Trophoblast cell (in vitro differentiated cells and primary cell): ENCODE measurements at regions not wholly inside any gene's neighbourhood (a gene's known extent, or its start where the extent isn't known, plus 50 kb on each side); places are given as distances from the start of the nearest gene placed in this dataset.

Source experiments
- DNase-seq, 2 donors: peaks; one replicate each; pipeline ENCODE4 v3.0.0-alpha.2; 2016
- H2AFZ ChIP-seq: 2 replicates; pipeline ENCODE4 v1.6.1; 2013; ENCODE audit warnings: low read length, moderate library complexity, mild to moderate bottlenecking; ENCODE audit not compliant: insufficient read depth, poor library complexity
- H2AK5ac ChIP-seq: 2 replicates; pipeline ENCODE4 v1.6.1; 2013; ENCODE audit warnings: mild to moderate bottlenecking, low read length
- H2BK120ac ChIP-seq: 2 replicates; pipeline ENCODE4 v1.6.1; 2013; ENCODE audit warnings: low read length, mild to moderate bottlenecking, moderate library complexity; ENCODE audit not compliant: insufficient read depth, poor library complexity
- H2BK12ac ChIP-seq: 2 replicates; pipeline ENCODE4 v1.6.1; 2013; ENCODE audit warnings: mild to moderate bottlenecking, low read length, moderate library complexity
- H2BK5ac ChIP-seq: 2 replicates; pipeline ENCODE4 v1.6.1; 2013; ENCODE audit warnings: low read length, low read depth, moderate library complexity, mild to moderate bottlenecking; ENCODE audit not compliant: poor library complexity
- H3K14ac ChIP-seq: 2 replicates; pipeline ENCODE4 v1.6.1; 2013; ENCODE audit warnings: mild to moderate bottlenecking, low read length
- H3K18ac ChIP-seq: 2 replicates; pipeline ENCODE4 v1.6.1; 2013; ENCODE audit warnings: mild to moderate bottlenecking, low read length
- H3K23ac ChIP-seq: 2 replicates; pipeline ENCODE4 v1.6.1; 2013; ENCODE audit warnings: low read length
- H3K27ac ChIP-seq: 2 replicates; pipeline ENCODE4 v1.5.1; 2013; ENCODE audit warnings: low read depth, mild to moderate bottlenecking, inconsistent platforms, low read length, moderate library complexity
- H3K27me3 ChIP-seq: 2 replicates; pipeline ENCODE4 v1.6.1; 2013; ENCODE audit warnings: inconsistent platforms, mild to moderate bottlenecking, low read length, moderate library complexity; ENCODE audit not compliant: insufficient read depth
- H3K36me3 ChIP-seq, 2 experiments: 1 replicate in 1 of 2; 2 replicates in 1 of 2; pipeline ENCODE4 v1.6.1; 2013; ENCODE audit warnings: low read length in 2 of 2, mild to moderate bottlenecking in 2 of 2, moderate library complexity in 1 of 2; ENCODE audit not compliant: insufficient read depth in 2 of 2, control insufficient read depth in 1 of 2
- H3K4ac ChIP-seq: 2 replicates; pipeline ENCODE4 v1.6.1; 2013; ENCODE audit warnings: low read depth, mild to moderate bottlenecking, low read length, moderate library complexity
- H3K4me1 ChIP-seq, 2 experiments: 1 replicate in 1 of 2; 2 replicates in 1 of 2; pipeline ENCODE4 v1.6.1; 2013; ENCODE audit warnings: low read length in 2 of 2, mild to moderate bottlenecking in 2 of 2, moderate library complexity in 1 of 2; ENCODE audit not compliant: insufficient read depth in 2 of 2, control insufficient read depth in 1 of 2
- H3K4me2 ChIP-seq: 2 replicates; pipeline ENCODE4 v1.6.1; 2013; ENCODE audit warnings: inconsistent platforms, mild to moderate bottlenecking, low read length, moderate library complexity
- H3K4me3 ChIP-seq: 2 replicates; pipeline ENCODE4 v1.5.1; 2013; ENCODE audit warnings: mild to moderate bottlenecking, low read depth, low read length, inconsistent platforms
- H3K79me1 ChIP-seq: one replicate; pipeline ENCODE4 v1.6.1; 2013; ENCODE audit warnings: low read length
- H3K79me2 ChIP-seq: 2 replicates; pipeline ENCODE4 v1.6.1; 2013; ENCODE audit warnings: low read length, mild to moderate bottlenecking; ENCODE audit not compliant: control insufficient read depth, insufficient read depth, poor library complexity
- H3K9ac ChIP-seq: 2 replicates; pipeline ENCODE4 v1.6.1; 2013; ENCODE audit warnings: mild to moderate bottlenecking, low read length
- H3K9me3 ChIP-seq: 2 replicates; pipeline ENCODE4 v1.6.1; 2013; ENCODE audit warnings: low read depth, mild to moderate bottlenecking, control low read depth, inconsistent platforms, low read length; ENCODE audit not compliant: insufficient read depth
- H4K12ac ChIP-seq: 2 replicates; pipeline ENCODE4 v1.6.1; 2013; ENCODE audit warnings: low read depth, mild to moderate bottlenecking, low read length, moderate library complexity
- H4K8ac ChIP-seq: 2 replicates; pipeline ENCODE4 v1.6.1; 2013; ENCODE audit warnings: low read depth, mild to moderate bottlenecking, low read length, moderate library complexity
- H4K91ac ChIP-seq: one replicate; pipeline ENCODE4 v1.6.1; 2013; ENCODE audit warnings: low read depth, mild to moderate bottlenecking, low read length, moderate library complexity
- WGBS: extraction: QIAGEN DNeasy Blood & Tissue Kit; methylation state at CpG from one replicate; pipeline ENCODE4 v1.1.7; 2013; ENCODE audit warnings: missing lambda C conversion rate; ENCODE audit not compliant: insufficient read length, insufficient coverage; ENCODE audit errors: extremely low coverage; 5-methylcytosine and 5-hydroxymethylcytosine counted together

DNA sequence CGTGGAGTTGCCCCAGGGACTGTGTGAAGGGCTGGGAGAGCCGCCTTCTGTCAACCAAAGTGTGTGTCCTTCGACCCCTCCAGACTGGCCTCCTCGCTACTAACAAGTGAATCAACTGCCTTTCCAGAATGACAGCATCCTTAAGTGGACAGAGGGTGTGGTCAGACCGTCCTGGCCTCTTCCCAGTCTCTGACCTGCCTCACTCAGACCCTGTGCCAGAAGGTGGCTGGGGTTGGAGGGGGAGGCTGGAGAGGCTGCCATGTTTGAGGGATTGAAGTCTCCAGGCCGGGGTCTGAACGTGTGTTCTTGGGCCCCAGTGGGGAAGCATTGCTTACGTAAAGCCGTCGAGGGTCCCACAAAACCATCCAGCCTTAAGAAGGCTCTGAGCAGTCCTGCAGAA lies 389.3 kb upstream of the IRX4 start:
- no CpG with 5 or more reads among the region's 10 CpGs for WGBS

GRCh38 chr5:2271316-2271715 lies 388.6 kb upstream of the IRX4 start:
- no peak overlapping the region for H3K14ac ChIP-seq
- no peaks in the 10 kb centered on the region for H3K79me1 ChIP-seq
- H2AFZ ChIP-seq: no peak overlapping the region
- no peak for DNase-seq
- H4K91ac ChIP-seq: no peak overlapping the region
- no peak overlapping the region for H2AK5ac ChIP-seq
- no peak overlapping the region for H3K23ac ChIP-seq
- H3K27me3 ChIP-seq: no peaks in the 10 kb centered on the region
- H4K8ac ChIP-seq: no peak overlapping the region
- H3K18ac ChIP-seq: no peak overlapping the region
- no peaks in the 10 kb centered on the region for H3K9me3 ChIP-seq
- H3K4ac ChIP-seq: no peak overlapping the region
- H3K4me2 ChIP-seq: no peak overlapping the region
- H3K4me3 ChIP-seq: no peak overlapping the region
- no peak overlapping the region for H2BK5ac ChIP-seq
- no peaks in the 10 kb centered on the region for H3K79me2 ChIP-seq
- no peak overlapping the region for H4K12ac ChIP-seq
- no peak overlapping the region for H3K9ac ChIP-seq
- no peak overlapping the region for H3K27ac ChIP-seq
- H2BK120ac ChIP-seq: no peak overlapping the region
- WGBS: no CpG with 5 or more reads among the region's 8 CpGs
- no peaks in the 10 kb centered on the region for H3K4me1 ChIP-seq
- H3K36me3 ChIP-seq: no peaks in the 10 kb centered on the region
- H2BK12ac ChIP-seq: no peak overlapping the region

More for the DNA sequence above, 389.3 kb upstream of the IRX4 start:
- no peak overlapping the region for H4K91ac ChIP-seq
- H2BK12ac ChIP-seq: no peak overlapping the region
- H3K14ac ChIP-seq: no peak overlapping the region
- H3K4me3 ChIP-seq: no peak overlapping the region
- DNase-seq: no peak
- H3K9me3 ChIP-seq: no peaks in the 10 kb centered on the region
- H3K79me1 ChIP-seq: no peaks in the 10 kb centered on the region
- no peak overlapping the region for H2BK5ac ChIP-seq
- H3K36me3 ChIP-seq: no peaks in the 10 kb centered on the region
- H2AK5ac ChIP-seq: no peak overlapping the region
- no peak overlapping the region for H3K4ac ChIP-seq
- H3K79me2 ChIP-seq: no peaks in the 10 kb centered on the region
- H3K4me2 ChIP-seq: no peak overlapping the region
- no peak overlapping the region for H4K8ac ChIP-seq
- no peak overlapping the region for H2AFZ ChIP-seq
- no peaks in the 10 kb centered on the region for H3K4me1 ChIP-seq
- H3K27me3 ChIP-seq: no peaks in the 10 kb centered on the region
- no peak overlapping the region for H2BK120ac ChIP-seq
- no peak overlapping the region for H3K23ac ChIP-seq
- no peak overlapping the region for H3K9ac ChIP-seq
- no peak overlapping the region for H3K18ac ChIP-seq
- H4K12ac ChIP-seq: no peak overlapping the region
- H3K27ac ChIP-seq: no peak overlapping the region

DNA sequence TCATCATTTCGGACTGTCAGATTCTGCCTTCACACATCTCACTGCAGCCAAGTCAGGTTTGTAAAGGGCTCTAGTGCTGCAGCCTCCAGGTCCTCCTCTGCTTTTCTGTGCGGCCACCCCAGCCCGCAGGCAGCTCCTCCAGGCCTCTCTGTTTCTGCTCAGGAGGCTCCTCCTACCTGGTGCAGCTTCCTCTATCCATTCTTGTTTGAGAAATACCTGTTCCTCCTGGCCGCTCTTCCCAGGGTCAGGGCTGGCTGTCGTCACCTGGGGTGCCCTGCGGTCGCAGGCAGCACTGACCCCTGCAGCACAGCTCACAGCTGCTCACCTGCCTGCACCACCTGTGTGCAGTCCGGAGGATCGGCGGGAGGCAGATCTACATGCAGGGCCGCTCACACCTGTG lies 387.7 kb upstream of the IRX4 start:
- H3K18ac ChIP-seq: no peak overlapping the region
- H3K79me2 ChIP-seq: no peaks in the 10 kb centered on the region
- H3K4me1 ChIP-seq: no peaks in the 10 kb centered on the region
- H4K8ac ChIP-seq: no peak overlapping the region
- no peak overlapping the region for H3K27ac ChIP-seq
- H2AFZ ChIP-seq: no peak overlapping the region
- H4K91ac ChIP-seq: no peak overlapping the region
- DNase-seq: no peak
- H2BK12ac ChIP-seq: no peak overlapping the region
- H4K12ac ChIP-seq: no peak overlapping the region
- no peak overlapping the region for H3K9ac ChIP-seq
- WGBS: no CpG with 5 or more reads among the region's 11 CpGs
- H2BK5ac ChIP-seq: no peak overlapping the region
- H2BK120ac ChIP-seq: no peak overlapping the region
- H3K27me3 ChIP-seq: no peaks in the 10 kb centered on the region
- no peaks in the 10 kb centered on the region for H3K79me1 ChIP-seq
- H3K4me3 ChIP-seq: no peak overlapping the region
- no peaks in the 10 kb centered on the region for H3K9me3 ChIP-seq
- no peak overlapping the region for H3K4me2 ChIP-seq
- no peak overlapping the region for H3K14ac ChIP-seq
- H3K23ac ChIP-seq: no peak overlapping the region
- H2AK5ac ChIP-seq: no peak overlapping the region
- no peak overlapping the region for H3K4ac ChIP-seq
- H3K36me3 ChIP-seq: no peaks in the 10 kb centered on the region

DNA sequence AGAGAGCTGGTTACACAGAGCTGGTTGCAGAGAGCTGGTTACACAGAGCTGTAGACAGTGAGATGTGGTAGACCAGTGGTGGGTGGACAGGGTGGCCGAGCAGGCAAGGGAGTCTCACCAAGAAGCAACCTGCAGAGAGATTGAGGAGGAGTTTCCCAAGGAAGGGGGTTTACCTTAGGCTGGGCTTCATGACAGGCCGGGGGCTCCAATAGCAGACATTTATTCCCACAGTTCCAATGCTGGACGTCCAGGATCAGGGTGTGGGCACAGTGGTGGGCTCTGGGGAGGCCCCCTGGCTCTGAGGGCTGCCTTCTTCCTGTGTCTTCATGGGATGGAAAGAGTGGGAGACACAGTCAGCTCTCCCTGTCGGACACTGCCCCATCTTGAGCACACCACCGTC lies 386.9 kb upstream of the IRX4 start:
- H3K27ac ChIP-seq: no peak overlapping the region
- no CpG with 5 or more reads among the region's 5 CpGs for WGBS
- H3K18ac ChIP-seq: no peak overlapping the region
- H3K4me3 ChIP-seq: no peak overlapping the region
- H3K23ac ChIP-seq: no peak overlapping the region
- H2BK120ac ChIP-seq: no peak overlapping the region
- H2BK12ac ChIP-seq: no peak overlapping the region
- no peak overlapping the region for H3K4ac ChIP-seq
- no peak overlapping the region for H4K12ac ChIP-seq
- no peaks in the 10 kb centered on the region for H3K79me2 ChIP-seq
- no peak overlapping the region for H4K8ac ChIP-seq
- no peaks in the 10 kb centered on the region for H3K27me3 ChIP-seq
- no peak overlapping the region for H2AFZ ChIP-seq
- H2BK5ac ChIP-seq: no peak overlapping the region
- H2AK5ac ChIP-seq: no peak overlapping the region
- no peak overlapping the region for H3K4me2 ChIP-seq
- no peaks in the 10 kb centered on the region for H3K36me3 ChIP-seq
- H3K9me3 ChIP-seq: peaks cover 1% of the 10 kb centered on the region
- DNase-seq: no peak
- H3K9ac ChIP-seq: no peak overlapping the region
- no peaks in the 10 kb centered on the region for H3K79me1 ChIP-seq
- H3K14ac ChIP-seq: no peak overlapping the region
- no peaks in the 10 kb centered on the region for H3K4me1 ChIP-seq
- H4K91ac ChIP-seq: no peak overlapping the region
